ENCODE measurements at regions not wholly inside any gene's neighbourhood (a gene's known extent, or its start where the extent isn't known, plus 50 kb on each side); places are given as distances from the start of the nearest gene placed in this dataset.

- Mint-ChIP-seq H3K27ac (ENCODE audit: unreplicated experiment) (no peak overlapping the region), H3K4me3 (ENCODE audit: unreplicated experiment) (no peak overlapping the region), H3K9me3 (ENCODE audit: unreplicated experiment) (peaks cover 2% of the 10 kb centered on the region), H3K4me1 (ENCODE audit: low read depth, unreplicated experiment) (no peaks in the 10 kb centered on the region), H3K36me3 (ENCODE audit: unreplicated experiment) (no peaks in the 10 kb centered on the region), H3K27me3 (ENCODE audit: unreplicated experiment) (no peaks in the 10 kb centered on the region)
- no peak for DNase-seq
- TF ChIP-seq, protein P1, sequence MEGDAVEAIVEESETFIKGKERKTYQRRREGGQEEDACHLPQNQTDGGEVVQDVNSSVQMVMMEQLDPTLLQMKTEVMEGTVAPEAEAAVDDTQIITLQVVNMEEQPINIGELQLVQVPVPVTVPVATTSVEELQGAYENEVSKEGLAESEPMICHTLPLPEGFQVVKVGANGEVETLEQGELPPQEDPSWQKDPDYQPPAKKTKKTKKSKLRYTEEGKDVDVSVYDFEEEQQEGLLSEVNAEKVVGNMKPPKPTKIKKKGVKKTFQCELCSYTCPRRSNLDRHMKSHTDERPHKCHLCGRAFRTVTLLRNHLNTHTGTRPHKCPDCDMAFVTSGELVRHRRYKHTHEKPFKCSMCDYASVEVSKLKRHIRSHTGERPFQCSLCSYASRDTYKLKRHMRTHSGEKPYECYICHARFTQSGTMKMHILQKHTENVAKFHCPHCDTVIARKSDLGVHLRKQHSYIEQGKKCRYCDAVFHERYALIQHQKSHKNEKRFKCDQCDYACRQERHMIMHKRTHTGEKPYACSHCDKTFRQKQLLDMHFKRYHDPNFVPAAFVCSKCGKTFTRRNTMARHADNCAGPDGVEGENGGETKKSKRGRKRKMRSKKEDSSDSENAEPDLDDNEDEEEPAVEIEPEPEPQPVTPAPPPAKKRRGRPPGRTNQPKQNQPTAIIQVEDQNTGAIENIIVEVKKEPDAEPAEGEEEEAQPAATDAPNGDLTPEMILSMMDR (IDR thresholded peaks at IDR 0.05; ENCODE audit: partially characterized antibody, unreplicated experiment) = no peak
Measured at GRCh38 chr6:115398607-115399006, 662.1 kb downstream of the FRK start.

DNA sequence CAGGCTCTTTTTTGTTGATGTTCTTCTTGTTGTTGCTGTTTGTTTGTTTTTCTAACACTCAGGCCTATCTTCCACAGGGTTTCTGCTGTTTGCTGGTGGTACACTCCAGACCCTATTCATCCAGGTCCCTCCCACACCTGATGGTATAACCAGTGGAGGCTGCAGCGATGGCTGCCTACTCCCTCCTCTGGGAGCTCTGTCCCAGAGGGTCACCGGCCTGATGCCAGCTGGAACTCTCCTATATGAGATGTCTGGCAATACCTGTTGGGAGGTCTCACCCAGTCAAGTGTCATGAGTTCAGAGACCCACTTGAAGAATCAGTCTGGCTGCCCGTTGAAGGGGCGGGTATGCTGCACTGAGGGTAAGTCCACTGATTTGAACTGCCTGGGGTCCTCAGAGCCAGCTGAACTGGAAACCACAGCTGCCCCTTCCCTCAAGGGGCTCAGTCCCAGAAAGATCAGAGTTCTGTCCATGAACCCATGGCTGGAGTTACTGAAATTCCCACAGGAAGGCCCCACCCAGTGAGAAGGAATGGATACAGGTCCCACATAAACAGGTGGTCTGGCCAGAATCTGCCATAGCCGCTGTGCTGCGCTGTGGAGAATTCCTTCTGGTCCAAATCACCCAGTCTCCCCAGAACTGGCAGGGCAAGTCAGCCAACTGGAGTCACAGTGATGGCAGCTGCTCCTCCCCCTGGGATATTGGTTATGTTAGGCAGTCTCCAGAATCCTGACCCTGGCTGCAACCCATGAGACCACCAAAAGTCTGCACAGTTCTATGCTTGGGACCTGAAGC, 664.4 kb downstream of the FRK start:
- H3K9me3 Mint-ChIP-seq (ENCODE audit: unreplicated experiment) = no peaks in the 10 kb centered on the region
- TF ChIP-seq, protein P1 (IDR thresholded peaks at IDR 0.05; ENCODE audit: partially characterized antibody, unreplicated experiment) = no peak
- no peaks in the 10 kb centered on the region for H3K4me1 Mint-ChIP-seq (ENCODE audit: low read depth, unreplicated experiment)
- no peak overlapping the region for H3K27ac Mint-ChIP-seq (ENCODE audit: unreplicated experiment)
- DNase-seq = no peak
- H3K4me3 Mint-ChIP-seq (ENCODE audit: unreplicated experiment) = no peak overlapping the region
- H3K36me3 Mint-ChIP-seq (ENCODE audit: unreplicated experiment) = peaks cover 7% of the 10 kb centered on the region
- H3K27me3 Mint-ChIP-seq (ENCODE audit: unreplicated experiment) = no peaks in the 10 kb centered on the region

GRCh38 chr6:115393821-115394220, 666.9 kb downstream of the FRK start:
- Mint-ChIP-seq H3K27me3 (ENCODE audit: unreplicated experiment) (no peaks in the 10 kb centered on the region), H3K36me3 (ENCODE audit: unreplicated experiment) (peaks cover 13% of the 10 kb centered on the region), H3K9me3 (ENCODE audit: unreplicated experiment) (peaks cover 4% of the 10 kb centered on the region), H3K4me1 (ENCODE audit: low read depth, unreplicated experiment) (no peaks in the 10 kb centered on the region), H3K4me3 (ENCODE audit: unreplicated experiment) (no peak overlapping the region), H3K27ac (ENCODE audit: unreplicated experiment) (no peak overlapping the region)
- TF ChIP-seq, protein P1 (IDR thresholded peaks at IDR 0.05; ENCODE audit: partially characterized antibody, unreplicated experiment) = no peak
- no peak for DNase-seq

DNA sequence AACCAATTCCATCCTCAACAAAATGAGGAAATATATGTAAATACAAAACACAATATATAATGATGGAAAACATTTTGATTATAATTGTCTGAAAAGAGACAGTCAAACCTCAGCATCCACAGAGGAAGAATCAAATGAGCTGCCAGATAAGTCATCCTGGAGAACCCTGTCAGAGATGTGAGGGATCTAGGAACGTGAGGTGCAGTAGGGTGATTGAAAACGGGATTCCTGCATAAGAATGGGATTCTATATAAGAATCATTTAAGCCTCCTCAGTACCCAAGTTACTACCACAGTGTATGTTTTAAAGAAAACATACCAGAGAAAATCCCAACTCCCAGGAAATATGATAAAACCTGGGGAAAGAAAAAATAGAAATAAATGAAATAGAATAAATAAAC, 690.5 kb downstream of the FRK start:
- H3K4me1 Mint-ChIP-seq (ENCODE audit: low read depth, unreplicated experiment) = peaks cover 2% of the 10 kb centered on the region
- no peak for DNase-seq
- H3K27me3 Mint-ChIP-seq (ENCODE audit: unreplicated experiment) = peaks cover 2% of the 10 kb centered on the region
- TF ChIP-seq, protein P1 (IDR thresholded peaks at IDR 0.05; ENCODE audit: partially characterized antibody, unreplicated experiment) = no peak
- H3K36me3 Mint-ChIP-seq (ENCODE audit: unreplicated experiment) = peaks cover 17% of the 10 kb centered on the region
- no peak overlapping the region for H3K27ac Mint-ChIP-seq (ENCODE audit: unreplicated experiment)
- H3K4me3 Mint-ChIP-seq (ENCODE audit: unreplicated experiment) = no peak overlapping the region
- no peaks in the 10 kb centered on the region for H3K9me3 Mint-ChIP-seq (ENCODE audit: unreplicated experiment)

GRCh38 chr6:115365783-115366182, 694.9 kb downstream of the FRK start:
- H3K27ac Mint-ChIP-seq (ENCODE audit: unreplicated experiment) = no peak overlapping the region

More at GRCh38 chr6:115365783-115366182, 694.9 kb downstream of the FRK start:
- peaks cover 2% of the 10 kb centered on the region for H3K27me3 Mint-ChIP-seq (ENCODE audit: unreplicated experiment)
- H3K4me1 Mint-ChIP-seq (ENCODE audit: low read depth, unreplicated experiment) = peaks cover 2% of the 10 kb centered on the region
- H3K9me3 Mint-ChIP-seq (ENCODE audit: unreplicated experiment) = no peaks in the 10 kb centered on the region
- TF ChIP-seq, protein P1 (IDR thresholded peaks at IDR 0.05; ENCODE audit: partially characterized antibody, unreplicated experiment) = no peak
- DNase-seq = no peak
- peaks cover 17% of the 10 kb centered on the region for H3K36me3 Mint-ChIP-seq (ENCODE audit: unreplicated experiment)
- no peak overlapping the region for H3K4me3 Mint-ChIP-seq (ENCODE audit: unreplicated experiment)
